HK-2 (cell line): ENCODE measurements at regions not wholly inside any gene's neighbourhood (a gene's known extent, or its start where the extent isn't known, plus 50 kb on each side); places are given as distances from the start of the nearest gene placed in this dataset.

Source experiments
- DNase-seq: peaks from one replicate; pipeline ENCODE4 v3.0.0-alpha.2; 2018; ENCODE audit not compliant: unreplicated experiment

- no peak for DNase-seq
Measured at GRCh38 chr5:35430381-35431162, 187.1 kb upstream of the SPEF2 start.

GRCh38 chr5:35420200-35420599, 189.9 kb upstream of the PRLR start:
- no peak for DNase-seq

GRCh38 chr5:35417040-35417439, 186.8 kb upstream of the PRLR start:
- no peak for DNase-seq

DNA sequence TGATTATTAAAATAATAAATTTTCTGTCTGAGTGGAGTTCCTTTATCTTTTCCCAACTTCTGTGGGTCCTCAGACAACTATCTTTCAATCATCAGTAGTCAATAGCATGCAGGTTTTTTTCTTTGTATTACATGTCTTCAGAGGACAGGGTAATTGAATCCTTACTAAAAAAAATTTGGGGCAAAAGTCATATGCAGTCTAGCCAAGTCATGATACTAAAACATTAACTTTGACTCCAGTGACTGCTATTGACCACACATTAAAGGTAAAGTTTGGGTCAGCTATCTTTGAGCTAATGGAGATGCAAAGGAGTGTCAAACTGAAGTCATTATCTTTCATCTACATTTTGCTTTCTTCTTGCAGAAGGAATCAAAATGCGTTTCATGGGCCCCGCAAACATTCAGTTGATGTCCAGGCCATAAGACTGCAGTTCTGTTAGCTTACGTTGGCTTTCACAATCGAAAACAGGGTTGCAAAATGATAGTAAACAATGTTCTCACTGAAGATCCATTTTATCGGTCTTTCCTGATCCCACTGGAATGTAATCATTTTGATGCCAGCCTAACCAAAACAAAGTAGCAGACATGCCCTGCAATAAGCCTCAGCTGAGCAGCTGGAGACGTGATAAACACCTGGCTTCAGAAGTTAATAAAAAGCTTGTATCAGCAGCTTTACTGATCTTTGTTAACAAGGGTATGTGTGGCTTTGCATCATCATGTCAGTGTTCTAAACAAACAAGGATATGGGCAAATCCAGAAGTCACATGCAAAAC, 186.1 kb upstream of the PRLR start:
- DNase-seq: no peak

DNA sequence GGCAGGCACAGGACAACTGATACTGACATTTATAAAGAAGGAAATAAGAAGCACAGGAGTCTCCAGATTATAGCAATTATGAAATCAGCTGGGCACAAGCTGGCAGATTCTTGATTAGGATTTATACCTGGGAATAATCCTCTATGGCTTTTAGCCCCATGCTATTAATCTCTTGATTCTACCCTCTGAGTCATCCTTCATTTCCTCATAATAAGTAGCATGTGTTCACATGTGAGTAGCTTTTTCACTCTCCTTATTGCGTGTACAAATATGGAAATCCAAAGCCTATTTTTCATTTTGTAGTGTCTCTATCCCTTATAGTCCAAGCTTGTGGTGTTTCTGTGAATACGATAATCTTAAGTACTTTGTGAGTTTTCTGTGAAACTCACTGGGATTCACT, 185.0 kb upstream of the PRLR start:
- no peak for DNase-seq

DNA sequence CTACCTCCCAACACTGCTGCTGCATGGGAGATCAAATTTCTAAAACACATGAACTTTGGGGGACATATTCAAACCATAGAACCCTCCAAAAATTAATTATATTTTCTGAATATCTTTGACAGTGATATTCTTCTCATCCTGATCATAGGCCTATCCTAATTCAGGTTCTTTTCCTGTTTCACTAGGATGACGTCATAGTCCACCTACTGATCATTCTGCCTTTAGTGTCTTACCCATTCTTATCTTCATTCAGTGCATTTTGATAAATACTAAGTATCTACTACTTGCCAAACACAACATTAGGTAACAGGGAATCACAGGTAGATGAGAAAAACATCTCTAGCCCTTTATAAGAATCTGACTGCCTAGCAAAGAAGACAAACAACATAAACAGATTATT, 179.1 kb upstream of the PRLR start:
- DNase-seq: no peak

GRCh38 chr5:35408146-35408545, 177.9 kb upstream of the PRLR start:
- no peak for DNase-seq

DNA sequence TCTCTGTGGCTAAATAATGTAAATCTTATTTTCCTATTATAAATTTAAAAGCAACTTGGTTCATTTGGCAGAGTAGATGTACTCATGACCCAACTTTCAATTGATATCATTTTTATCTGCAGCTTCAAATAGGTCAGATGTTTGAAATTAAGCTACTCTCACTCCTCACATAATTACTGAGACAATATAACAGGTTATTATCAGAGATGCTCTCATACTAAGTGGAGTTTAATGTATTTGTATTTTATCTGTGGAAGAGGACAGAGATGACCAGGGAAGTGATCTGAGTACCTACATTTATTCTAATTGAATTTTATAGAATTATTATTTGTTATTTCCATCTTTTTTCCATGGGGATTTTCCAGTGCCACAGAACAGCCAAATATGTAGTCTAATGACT, 177.4 kb upstream of the PRLR start:
- DNase-seq: no peak

DNA sequence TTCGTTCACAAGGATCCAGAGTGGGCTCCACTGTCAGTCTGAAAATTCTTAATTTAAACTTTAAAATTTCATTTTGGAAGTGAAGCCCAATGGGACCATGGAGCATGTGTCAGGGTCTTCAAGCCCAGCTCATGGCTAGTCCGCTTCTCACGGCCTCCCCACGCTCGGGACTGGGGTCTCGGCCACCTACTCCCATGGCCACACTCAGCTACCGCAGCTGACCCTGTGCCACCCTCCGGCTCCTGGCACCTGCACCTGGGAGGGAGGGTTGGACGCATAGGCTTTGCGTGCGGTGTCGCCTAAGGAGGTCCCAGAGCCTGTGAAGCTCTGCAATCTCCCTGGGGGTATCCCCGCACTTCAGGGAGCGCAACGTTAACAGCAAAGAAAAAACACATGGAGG, 175.7 kb upstream of the PRLR start:
- DNase-seq: no peak

DNA sequence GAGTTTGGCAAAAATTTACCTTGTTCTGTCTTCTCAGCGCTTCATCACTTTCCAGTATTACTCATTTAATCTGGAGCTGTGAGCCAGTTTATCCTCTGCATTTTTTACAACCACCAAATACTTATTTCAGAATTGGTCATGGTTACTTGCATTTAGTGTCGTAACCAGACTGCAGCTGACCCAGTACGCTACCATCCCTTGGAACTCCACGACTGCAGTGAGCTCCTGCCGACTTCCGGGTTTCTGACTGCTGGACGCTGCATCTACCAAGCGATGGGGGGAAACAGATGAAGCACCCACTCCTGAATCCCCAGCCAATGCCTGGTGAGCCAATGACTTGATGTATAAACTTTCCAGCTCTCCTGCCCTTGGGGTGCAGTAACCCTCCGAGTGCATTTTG, 174.4 kb upstream of the PRLR start:
- no peak for DNase-seq

DNA sequence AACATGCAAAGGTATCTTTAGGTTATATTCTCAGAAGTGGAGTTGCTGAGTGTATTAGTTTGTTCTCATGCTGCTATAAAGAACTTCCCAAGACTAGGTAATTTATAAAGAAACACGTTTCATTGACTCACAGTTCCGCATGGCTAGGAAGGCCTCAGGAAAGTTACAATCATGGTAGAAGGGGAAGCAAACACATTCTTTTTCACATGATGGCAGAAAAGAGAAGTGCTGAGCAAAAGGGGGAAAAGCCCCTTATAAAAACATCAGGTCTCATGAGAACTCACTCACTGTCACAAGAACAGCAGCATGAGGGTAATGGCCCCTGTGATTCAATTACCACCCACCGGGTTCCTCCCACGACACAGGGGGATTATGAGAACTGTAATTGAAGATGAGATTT, 163.6 kb upstream of the PRLR start:
- DNase-seq: no peak

DNA sequence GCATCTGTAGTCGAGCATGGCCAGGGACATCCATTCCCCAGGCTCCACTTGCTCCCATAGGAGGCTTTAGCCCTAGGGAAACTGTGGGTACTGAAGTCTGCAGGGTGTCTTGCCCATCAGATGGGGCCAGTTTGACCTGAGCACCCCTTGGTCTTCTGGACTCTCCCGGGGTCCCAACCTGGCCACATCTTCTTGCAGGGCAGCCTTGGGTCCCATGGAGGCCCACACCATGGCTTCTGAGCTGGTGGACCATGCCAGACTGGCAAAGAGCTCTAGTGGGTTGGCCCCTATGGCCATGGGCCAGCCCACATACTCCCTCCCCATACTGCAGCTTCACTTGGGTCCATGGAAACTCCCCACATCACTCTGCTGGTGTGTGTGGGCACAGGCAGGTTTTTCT, 154.4 kb upstream of the PRLR start:
- no peak for DNase-seq

DNA sequence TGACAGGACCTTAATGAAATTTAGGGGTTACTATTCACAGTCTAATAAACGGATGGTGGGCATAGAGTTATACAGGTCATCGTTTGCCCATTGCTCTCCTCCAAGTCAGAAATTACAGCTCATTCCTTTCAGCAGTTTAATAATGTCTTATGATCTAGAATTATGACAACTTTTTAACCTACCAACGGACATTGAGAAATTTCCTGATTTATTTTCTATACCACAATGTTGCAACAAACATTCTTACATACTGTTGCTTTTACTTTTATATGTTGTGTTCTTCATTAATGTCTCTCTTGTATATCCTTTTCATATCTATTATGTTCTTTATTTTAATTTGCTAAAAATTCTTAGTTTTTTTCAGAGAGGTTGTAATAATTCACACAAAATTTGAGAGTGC, 152.8 kb upstream of the PRLR start:
- no peak for DNase-seq

DNA sequence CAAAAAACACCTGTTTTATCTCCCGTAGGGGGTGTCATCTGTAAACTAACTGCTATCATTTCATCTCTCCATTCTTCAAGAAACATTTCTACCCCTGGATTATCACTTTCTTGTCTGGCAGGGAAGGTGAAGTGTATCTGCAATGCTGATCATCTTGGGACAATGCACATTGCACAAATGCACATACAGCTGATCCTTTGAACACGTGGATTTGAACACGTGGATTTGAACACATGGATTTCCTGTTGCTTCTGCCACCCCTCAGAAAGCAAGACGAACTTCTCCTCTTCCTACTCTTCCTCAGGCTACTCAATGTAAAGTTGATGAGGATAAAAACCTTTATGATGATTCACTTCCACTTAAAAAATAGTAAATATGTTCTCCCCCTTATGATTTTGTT, 147.4 kb upstream of the PRLR start:
- DNase-seq: no peak

DNA sequence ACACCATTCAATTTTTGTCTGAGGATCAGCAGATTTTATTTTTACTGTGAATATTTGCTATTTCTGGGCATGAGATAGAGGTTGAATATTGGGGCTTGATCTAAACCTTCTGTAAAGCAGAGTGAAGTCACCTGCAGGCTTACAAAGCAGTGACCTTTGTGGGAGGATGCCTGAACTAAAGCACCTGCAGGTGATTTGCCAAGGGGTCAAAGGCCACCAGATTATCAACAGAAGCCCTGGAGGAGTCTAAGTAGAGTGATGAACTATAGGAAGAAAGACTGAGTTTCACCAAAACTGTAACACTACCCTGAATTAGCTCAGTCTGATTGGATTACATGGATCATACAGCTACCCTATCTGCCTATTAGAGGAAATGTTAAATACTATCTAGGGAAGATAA, 144.3 kb upstream of the PRLR start:
- no peak for DNase-seq

DNA sequence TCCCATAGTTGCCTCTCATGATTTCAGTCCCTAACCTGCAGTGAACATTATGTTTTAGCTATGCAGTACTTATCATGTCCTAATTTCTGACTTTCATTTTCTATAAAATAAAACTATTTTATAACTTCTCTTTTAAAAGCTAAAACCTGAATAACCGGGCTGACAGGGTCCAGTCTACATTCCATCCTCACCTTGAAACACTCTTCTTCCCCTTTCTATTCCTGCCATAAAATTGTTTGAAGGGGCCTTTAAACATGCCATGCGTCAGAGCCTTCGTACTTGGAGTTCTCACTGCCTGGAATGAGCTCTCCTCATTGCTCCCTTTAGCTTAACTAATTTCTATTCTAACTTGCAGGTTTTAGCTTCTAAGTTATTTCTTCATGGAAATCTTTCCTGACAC, 143.0 kb upstream of the PRLR start:
- no peak for DNase-seq

DNA sequence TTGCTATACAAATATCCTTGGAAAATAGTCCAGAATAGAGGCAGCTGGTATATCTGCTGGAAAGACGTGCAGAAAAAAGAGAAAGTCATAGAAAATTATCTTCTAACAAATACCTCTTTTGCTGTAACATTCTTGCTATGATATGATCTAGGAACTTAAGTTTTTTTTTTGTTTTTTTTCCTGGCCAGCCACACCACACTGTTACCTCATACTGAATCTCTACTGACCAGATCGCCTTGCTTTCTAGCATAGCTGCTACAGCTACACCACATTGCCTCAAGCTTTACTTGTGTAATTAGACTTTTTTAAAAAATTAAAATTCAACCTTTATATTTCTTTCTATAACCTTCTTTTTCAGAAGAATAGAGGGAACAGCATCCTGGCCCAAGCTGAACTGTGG, 142.2 kb upstream of the PRLR start:
- DNase-seq: no peak

- DNase-seq: no peak
Measured at GRCh38 chr5:35371951-35372426, 141.7 kb upstream of the PRLR start.

- DNase-seq: no peak
Measured at GRCh38 chr5:35370871-35371270, 140.6 kb upstream of the PRLR start.

GRCh38 chr5:35369965-35370790, 139.9 kb upstream of the PRLR start:
- DNase-seq: no peak

GRCh38 chr5:35367526-35367925, 137.2 kb upstream of the PRLR start:
- DNase-seq: no peak

DNA sequence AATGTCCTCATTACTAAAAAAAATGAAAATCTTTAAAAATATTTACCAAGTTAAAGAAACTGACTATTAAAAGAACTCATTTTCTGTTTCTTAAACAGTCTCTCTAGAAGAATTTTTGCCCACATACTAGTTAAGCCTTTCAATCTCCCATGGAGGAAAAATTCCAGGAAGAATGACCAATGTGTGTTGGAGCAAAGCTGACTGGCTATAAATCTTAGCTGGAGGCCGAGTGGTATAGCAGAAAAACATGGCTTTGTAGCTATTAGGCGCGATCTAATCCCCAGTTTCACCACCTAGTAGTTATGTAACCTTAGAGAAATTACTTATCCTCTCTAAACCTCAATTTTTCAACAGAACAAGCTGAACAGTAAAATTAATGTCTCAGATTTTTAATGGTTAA, 135.5 kb upstream of the PRLR start:
- DNase-seq: no peak

DNA sequence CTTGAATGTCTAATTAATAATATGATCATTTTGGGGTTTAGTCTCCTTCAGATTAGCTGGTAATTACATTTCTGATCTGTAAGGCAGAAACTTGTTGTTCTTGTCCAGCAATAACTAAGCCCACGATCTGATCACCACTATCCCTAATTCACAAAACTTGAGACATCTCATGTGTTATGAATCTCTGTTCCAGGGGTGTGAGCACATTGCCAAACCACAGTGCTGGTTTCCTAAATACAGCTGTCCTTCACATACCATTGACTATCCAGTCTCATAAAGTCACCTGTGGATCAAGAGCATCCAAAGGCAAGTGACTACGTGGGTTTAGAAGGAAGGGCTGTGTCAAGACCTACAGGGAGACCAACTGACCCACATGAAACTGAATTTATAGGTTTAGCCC, 134.1 kb upstream of the PRLR start:
- no peak for DNase-seq
